KMS-11 (cell line): ENCODE measurements at regions not wholly inside any gene's neighbourhood (a gene's known extent, or its start where the extent isn't known, plus 50 kb on each side); places are given as distances from the start of the nearest gene placed in this dataset.
"Not testable (repeated sequence)": the region's sequence is repeated elsewhere in the genome, so short reads cannot be mapped to it uniquely, and the experiment has no call there.

Source experiments
- H2AFZ ChIP-seq: fragments of 200-600 bp; sonication (generic); 2 replicates; pipeline ENCODE4 v1.6.1; 2016; ENCODE audit warnings: antibody characterized with exemption, mixed run types, low read depth
- H3K27ac ChIP-seq: fragments of 200-600 bp; sonication (generic); 2 replicates; pipeline ENCODE4 v1.6.1; 2016; ENCODE audit warnings: mild to moderate bottlenecking, mixed run types
- H3K27me3 ChIP-seq: fragments of 200-600 bp; sonication (generic); 2 replicates; pipeline ENCODE4 v1.6.1; 2017; ENCODE audit warnings: mild to moderate bottlenecking, low read depth, mixed run types, moderate library complexity; ENCODE audit not compliant: insufficient read depth
- H3K36me3 ChIP-seq: fragments of 200-600 bp; sonication (generic); 2 replicates; pipeline ENCODE4 v1.6.1; 2017; ENCODE audit warnings: mild to moderate bottlenecking, mixed run types; ENCODE audit not compliant: insufficient read depth
- H3K4me1 ChIP-seq: fragments of 200-600 bp; sonication (generic); 2 replicates; pipeline ENCODE4 v1.6.1; 2016; ENCODE audit warnings: mild to moderate bottlenecking, low read depth, mixed run types; ENCODE audit not compliant: poor library complexity, severe bottlenecking
- H3K4me2 ChIP-seq: fragments of 200-600 bp; sonication (generic); 2 replicates; pipeline ENCODE4 v1.7.0; 2016; ENCODE audit warnings: mild to moderate bottlenecking, mixed run types
- H3K4me3 ChIP-seq: fragments of 200-600 bp; sonication (generic); IDR thresholded peaks from 2 replicates; pipeline ENCODE4 v1.6.1; 2017; ENCODE audit warnings: low read depth, low read length, mixed read lengths; ENCODE audit not compliant: insufficient read depth
- H3K79me2 ChIP-seq: fragments of 200-600 bp; sonication (generic); 2 replicates; pipeline ENCODE4 v1.6.1; 2016; ENCODE audit warnings: low read depth, mixed run types; ENCODE audit not compliant: insufficient read depth
- H3K9ac ChIP-seq: fragments of 200-600 bp; sonication (generic); 2 replicates; pipeline ENCODE4 v1.6.1; 2016; ENCODE audit warnings: mild to moderate bottlenecking, mixed run types
- H4K20me1 ChIP-seq: fragments of 200-600 bp; sonication (generic); 2 replicates; pipeline ENCODE4 v1.6.1; 2016; ENCODE audit warnings: mild to moderate bottlenecking, mixed run types; ENCODE audit not compliant: insufficient read depth
- TF ChIP-seq, protein P1 (sequence below): fragments of 200-600 bp; sonication (generic); conservative IDR thresholded peaks from 2 replicates; pipeline ENCODE4 v1.6.1; 2017; ENCODE audit warnings: low read depth, mild to moderate bottlenecking, antibody characterized with exemption, low read length, moderate library complexity, mixed read lengths

DNA sequence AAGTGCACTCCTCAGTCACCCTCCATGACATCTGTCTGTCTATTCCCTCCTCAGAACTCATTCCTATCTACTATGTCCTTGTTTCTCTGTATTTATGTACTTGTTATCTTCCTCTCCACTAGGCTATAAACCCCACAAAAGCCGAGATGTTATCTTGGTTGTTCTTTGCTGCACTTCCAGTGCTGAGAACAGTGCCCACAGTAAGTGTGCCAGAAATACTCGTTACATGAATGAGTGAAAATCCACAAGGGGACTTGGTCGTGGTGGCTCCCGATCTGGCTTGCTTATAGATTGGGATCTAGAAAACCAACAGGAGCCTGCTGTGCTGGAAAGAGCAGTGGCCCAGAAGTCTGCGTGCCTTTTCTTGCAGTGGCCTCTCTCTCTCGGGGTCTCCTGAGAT is 111.9 kb upstream of the PRMT8 start:
- Histone ChIP-seq H3K4me3 (no peak overlapping the region), H3K27ac (no peak overlapping the region), H3K4me2 (no peak overlapping the region), H3K27me3 (no peaks in the 10 kb centered on the region), H3K79me2 (no peaks in the 10 kb centered on the region), H3K4me1 (no peaks in the 10 kb centered on the region), H4K20me1 (no peaks in the 10 kb centered on the region), H3K36me3 (no peaks in the 10 kb centered on the region), H2AFZ (no peak overlapping the region), H3K9ac (no peak overlapping the region)
- TF ChIP-seq, protein P1, sequence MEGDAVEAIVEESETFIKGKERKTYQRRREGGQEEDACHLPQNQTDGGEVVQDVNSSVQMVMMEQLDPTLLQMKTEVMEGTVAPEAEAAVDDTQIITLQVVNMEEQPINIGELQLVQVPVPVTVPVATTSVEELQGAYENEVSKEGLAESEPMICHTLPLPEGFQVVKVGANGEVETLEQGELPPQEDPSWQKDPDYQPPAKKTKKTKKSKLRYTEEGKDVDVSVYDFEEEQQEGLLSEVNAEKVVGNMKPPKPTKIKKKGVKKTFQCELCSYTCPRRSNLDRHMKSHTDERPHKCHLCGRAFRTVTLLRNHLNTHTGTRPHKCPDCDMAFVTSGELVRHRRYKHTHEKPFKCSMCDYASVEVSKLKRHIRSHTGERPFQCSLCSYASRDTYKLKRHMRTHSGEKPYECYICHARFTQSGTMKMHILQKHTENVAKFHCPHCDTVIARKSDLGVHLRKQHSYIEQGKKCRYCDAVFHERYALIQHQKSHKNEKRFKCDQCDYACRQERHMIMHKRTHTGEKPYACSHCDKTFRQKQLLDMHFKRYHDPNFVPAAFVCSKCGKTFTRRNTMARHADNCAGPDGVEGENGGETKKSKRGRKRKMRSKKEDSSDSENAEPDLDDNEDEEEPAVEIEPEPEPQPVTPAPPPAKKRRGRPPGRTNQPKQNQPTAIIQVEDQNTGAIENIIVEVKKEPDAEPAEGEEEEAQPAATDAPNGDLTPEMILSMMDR: no peak

DNA sequence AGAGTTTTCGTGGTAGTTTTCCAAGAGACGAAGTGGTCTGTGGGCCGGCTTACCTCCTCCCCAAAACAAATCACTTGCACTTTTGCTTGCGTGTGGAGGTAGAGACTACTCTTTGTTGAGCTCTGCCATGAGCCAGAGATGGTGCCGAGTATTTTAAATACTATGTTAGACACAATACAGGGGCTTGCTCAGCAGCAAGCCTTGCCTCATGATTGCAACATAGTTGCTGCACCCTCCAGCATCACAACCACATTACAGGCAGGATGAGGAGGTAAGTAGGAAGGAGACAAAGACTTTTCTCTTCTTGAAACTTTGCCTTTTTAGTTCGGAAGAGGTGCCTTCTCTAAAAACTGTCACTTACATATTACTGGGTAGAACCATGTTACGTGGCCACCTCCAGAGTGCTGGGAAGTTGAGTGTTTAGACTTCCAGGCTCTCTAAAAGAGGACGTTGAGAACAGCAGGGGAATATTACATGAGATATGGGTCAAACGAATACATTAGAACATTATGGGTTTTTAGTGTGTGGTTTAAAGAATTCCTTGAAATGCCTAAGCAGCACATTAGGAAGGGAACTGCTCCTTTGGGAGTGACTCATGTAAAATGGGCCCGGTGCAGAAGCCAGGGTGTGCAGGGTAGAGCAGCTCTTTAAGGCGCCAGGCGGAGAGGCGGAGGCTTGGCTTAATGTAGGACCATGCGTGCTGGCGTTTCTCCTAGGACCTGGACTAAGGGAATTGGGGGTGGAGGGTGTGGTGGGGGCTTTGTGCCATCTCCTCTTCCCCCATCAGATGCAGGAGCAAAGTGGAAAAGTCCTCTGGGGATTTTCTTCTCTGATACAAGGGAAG is 110.6 kb upstream of the PRMT8 start:
- H4K20me1 ChIP-seq: no peaks in the 10 kb centered on the region
- no peaks in the 10 kb centered on the region for H3K36me3 ChIP-seq
- no peak overlapping the region for H3K27ac ChIP-seq
- no peaks in the 10 kb centered on the region for H3K4me1 ChIP-seq
- no peak overlapping the region for H2AFZ ChIP-seq
- H3K4me3 ChIP-seq: no peak overlapping the region
- TF ChIP-seq, protein P1: no peak
- no peaks in the 10 kb centered on the region for H3K27me3 ChIP-seq
- no peak overlapping the region for H3K9ac ChIP-seq
- H3K4me2 ChIP-seq: no peak overlapping the region
- no peaks in the 10 kb centered on the region for H3K79me2 ChIP-seq

DNA sequence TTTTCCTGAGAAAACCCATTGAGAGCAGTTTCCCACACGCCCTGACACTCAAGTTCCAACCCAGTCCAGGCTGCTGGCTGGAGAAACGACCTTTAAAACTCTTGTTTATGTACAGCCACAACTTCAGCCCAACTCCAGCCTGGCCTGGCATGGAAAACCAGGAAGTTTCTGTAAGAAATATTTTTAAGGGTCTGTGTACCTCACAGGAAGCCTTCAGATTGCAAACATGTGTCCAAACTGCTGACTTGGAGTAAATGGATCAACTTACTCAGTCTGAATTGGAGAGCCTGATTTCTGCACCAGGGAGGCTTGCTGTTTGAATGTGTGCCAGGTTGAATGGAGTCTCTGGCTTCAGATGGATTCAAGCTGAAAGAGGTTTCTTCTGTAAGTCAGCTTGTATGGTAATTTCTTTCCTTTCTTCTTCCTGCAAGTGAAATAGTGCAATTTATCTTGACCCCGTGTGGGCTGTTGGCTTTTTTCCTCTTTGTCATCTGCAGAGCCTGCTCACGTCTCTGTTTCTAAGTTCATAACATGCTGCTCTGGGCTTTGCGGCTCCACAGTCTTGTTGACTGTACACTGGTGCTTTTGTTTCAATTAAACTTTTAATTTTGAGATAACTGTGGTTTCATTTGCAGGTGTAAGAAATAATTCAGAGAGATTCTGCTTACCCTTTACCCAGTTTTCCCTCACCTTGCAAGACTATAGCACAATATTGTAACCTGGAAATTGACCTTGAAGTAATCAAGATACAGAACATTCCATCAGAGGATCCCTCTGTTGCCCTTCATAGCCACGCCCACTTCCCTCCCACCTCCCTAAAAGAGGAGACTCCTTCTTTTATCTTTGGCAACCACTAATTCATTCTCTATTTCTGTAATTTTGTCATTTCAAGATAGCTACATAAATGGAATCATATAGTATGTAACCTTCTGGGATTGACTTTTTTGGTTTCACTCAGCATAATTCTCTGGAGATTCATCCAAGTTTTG is 109.7 kb upstream of the PRMT8 start:
- H4K20me1 ChIP-seq: no peaks in the 10 kb centered on the region
- no peaks in the 10 kb centered on the region for H3K27me3 ChIP-seq
- no peak overlapping the region for H3K4me3 ChIP-seq
- no peak overlapping the region for H3K9ac ChIP-seq
- no peak overlapping the region for H2AFZ ChIP-seq
- no peaks in the 10 kb centered on the region for H3K79me2 ChIP-seq
- H3K4me1 ChIP-seq: no peaks in the 10 kb centered on the region
- no peak overlapping the region for H3K4me2 ChIP-seq
- TF ChIP-seq, protein P1: no peak
- H3K27ac ChIP-seq: no peak overlapping the region
- H3K36me3 ChIP-seq: no peaks in the 10 kb centered on the region

DNA sequence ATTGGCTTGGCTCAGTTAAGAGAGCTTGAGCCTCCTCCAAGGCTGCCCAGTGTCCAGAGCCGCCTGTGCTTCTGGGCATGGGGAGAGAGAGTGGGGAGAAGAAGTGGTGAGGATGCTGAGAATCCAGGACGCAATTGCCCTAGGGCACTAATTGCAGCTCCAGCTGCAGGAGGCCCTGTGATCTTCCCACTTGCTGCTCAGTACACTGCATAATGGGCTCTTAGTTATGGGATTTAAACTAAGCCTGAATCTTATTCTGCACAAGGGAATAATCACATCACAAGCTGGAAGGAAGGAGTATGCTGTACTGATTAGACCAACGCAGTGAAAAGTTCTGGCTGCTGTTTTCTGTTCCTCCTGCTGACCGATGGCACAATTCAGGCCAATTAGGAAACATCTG is 101.0 kb upstream of the PRMT8 start:
- TF ChIP-seq, protein P1: no peak
- no peak overlapping the region for H3K4me2 ChIP-seq

DNA sequence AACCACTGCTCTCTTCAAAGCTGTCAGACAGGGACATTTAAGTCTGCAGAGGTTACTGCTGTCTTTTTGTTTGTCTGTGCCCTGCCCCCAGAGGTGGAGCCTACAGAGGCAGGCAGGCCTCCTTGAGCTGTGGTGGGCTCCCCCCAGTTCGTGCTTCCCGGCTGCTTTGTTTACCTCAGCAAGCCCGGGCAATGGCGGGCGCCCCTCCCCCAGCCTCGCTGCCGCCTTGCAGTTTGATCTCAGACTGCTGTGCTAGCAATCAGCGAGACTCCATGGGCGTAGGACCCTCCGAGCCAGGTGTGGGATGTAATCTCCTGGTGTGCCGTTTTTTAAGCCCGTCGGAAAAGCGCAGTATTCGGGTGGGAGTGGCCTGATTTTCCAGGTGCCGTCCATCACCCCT is 93.4 kb upstream of the PRMT8 start:
- H2AFZ ChIP-seq, H3K79me2 ChIP-seq, H3K27me3 ChIP-seq, H3K27ac ChIP-seq, H4K20me1 ChIP-seq, H3K4me2 ChIP-seq, H3K9ac ChIP-seq, H3K36me3 ChIP-seq, H3K4me1 ChIP-seq, H3K4me3 ChIP-seq: not testable (repeated sequence)

More for the DNA sequence above, 101.0 kb upstream of the PRMT8 start:
- Histone ChIP-seq H3K36me3 (no peaks in the 10 kb centered on the region), H3K9ac (no peak overlapping the region), H3K4me1 (no peaks in the 10 kb centered on the region), H3K27ac (no peak overlapping the region), H3K79me2 (no peaks in the 10 kb centered on the region), H4K20me1 (no peaks in the 10 kb centered on the region), H2AFZ (no peak overlapping the region), H3K4me3 (no peak overlapping the region), H3K27me3 (no peaks in the 10 kb centered on the region)
